DND-41 (cell line): ENCODE measurements at regions not wholly inside any gene's neighbourhood (a gene's known extent, or its start where the extent isn't known, plus 50 kb on each side); places are given as distances from the start of the nearest gene placed in this dataset.
"Not testable (repeated sequence)": the region's sequence is repeated elsewhere in the genome, so short reads cannot be mapped to it uniquely, and the experiment has no call there.

Experiments used
- ATAC-seq: fragments of 200-7000 bp; cut with Tn5 transposase; 3 replicates; pipeline ENCODE4 v1.9.1; 2021; ENCODE audit warnings: low read depth; ENCODE audit not compliant: insufficient read depth
- DNase-seq: peaks from one replicate; pipeline ENCODE4 v3.0.0-alpha.2; 2020
- H2AFZ ChIP-seq: 2 replicates; pipeline ENCODE4 v1.6.0; 2012; ENCODE audit warnings: low read depth, low read length
- H3K27ac ChIP-seq: 2 replicates; pipeline ENCODE4 v1.5.1; 2012; ENCODE audit warnings: low read length, inconsistent platforms
- H3K27me3 ChIP-seq: fragments of 200-600 bp; sonication (generic); 2 replicates; pipeline ENCODE4 v1.6.0; 2012; ENCODE audit warnings: low read length, mild to moderate bottlenecking, inconsistent platforms; ENCODE audit not compliant: insufficient read depth, poor library complexity
- H3K36me3 ChIP-seq: 2 replicates; pipeline ENCODE4 v1.5.1; 2012; ENCODE audit warnings: low read length, inconsistent platforms; ENCODE audit not compliant: insufficient read depth
- H3K4me1 ChIP-seq: 2 replicates; pipeline ENCODE4 v1.5.1; 2012; ENCODE audit warnings: mild to moderate bottlenecking, low read length; ENCODE audit not compliant: insufficient read depth
- H3K4me2 ChIP-seq: 2 replicates; pipeline ENCODE4 v1.6.0; 2012; ENCODE audit warnings: mild to moderate bottlenecking, moderate library complexity, low read length, inconsistent platforms; ENCODE audit not compliant: insufficient read depth
- H3K4me3 ChIP-seq, 2 experiments: fragments of 200-600 bp in 1 of 2; shearing (Covaris generic) in 1 of 2; 2 replicates each; pipeline ENCODE4 v1.5.1; 2012 to 2016; ENCODE audit warnings: inconsistent platforms in 2 of 2, low read length in 2 of 2, mild to moderate bottlenecking in 2 of 2, low read depth in 1 of 2, moderate library complexity in 1 of 2
- H3K79me2 ChIP-seq: 2 replicates; pipeline ENCODE4 v1.6.0; 2012; ENCODE audit warnings: low read length, inconsistent platforms; ENCODE audit not compliant: insufficient read depth
- H3K9ac ChIP-seq: 2 replicates; pipeline ENCODE4 v1.6.0; 2012; ENCODE audit warnings: low read depth, mild to moderate bottlenecking, inconsistent platforms, low read length, moderate library complexity
- H3K9me3 ChIP-seq: 2 replicates; pipeline ENCODE4 v1.5.1; 2012; ENCODE audit warnings: low read length, moderate library complexity, mild to moderate bottlenecking, inconsistent platforms; ENCODE audit not compliant: insufficient read depth, severe bottlenecking
- H4K20me1 ChIP-seq: 2 replicates; pipeline ENCODE4 v1.6.0; 2012; ENCODE audit warnings: low read length; ENCODE audit not compliant: insufficient read depth
- CTCF ChIP-seq: IDR thresholded peaks from 2 replicates; pipeline ENCODE4 v1.5.1; 2012; ENCODE audit warnings: borderline replicate concordance, low read length, moderate library complexity, mild to moderate bottlenecking; ENCODE audit not compliant: poor library complexity, severe bottlenecking; ENCODE audit errors: extremely low read depth
- EZH2 ChIP-seq: IDR thresholded peaks from 3 replicates; pipeline ENCODE4 v1.6.1; 2012; ENCODE audit warnings: borderline replicate concordance, low read depth, mild to moderate bottlenecking, moderate library complexity, low read length, inconsistent platforms; ENCODE audit not compliant: severe bottlenecking

GRCh38 chr14:30069536-30069935 is 141.9 kb upstream of the PRKD1 start:
- Histone ChIP-seq H3K4me3 (no peak overlapping the region), H3K4me1 (no peaks in the 10 kb centered on the region), H3K9ac (no peak overlapping the region), H4K20me1 (no peaks in the 10 kb centered on the region), H2AFZ (no peak overlapping the region), H3K36me3 (no peaks in the 10 kb centered on the region), H3K27ac (no peak overlapping the region), H3K9me3 (peaks cover 2% of the 10 kb centered on the region), H3K27me3 (no peaks in the 10 kb centered on the region), H3K4me2 (no peak overlapping the region), H3K79me2 (no peaks in the 10 kb centered on the region)
- ATAC-seq, result no peak
- no peak for TF ChIP-seq CTCF
- TF ChIP-seq EZH2, result no peak
- DNase-seq, result no peak

GRCh38 chr14:30072454-30072853 is 144.8 kb upstream of the PRKD1 start:
- not testable (repeated sequence) for H3K27me3 ChIP-seq, H3K36me3 ChIP-seq, ATAC-seq, H3K79me2 ChIP-seq, H4K20me1 ChIP-seq, H3K27ac ChIP-seq, H3K9me3 ChIP-seq, DNase-seq, H3K9ac ChIP-seq, H3K4me1 ChIP-seq, H3K4me3 ChIP-seq, H3K4me2 ChIP-seq, H2AFZ ChIP-seq

- H3K36me3 ChIP-seq, result no peaks in the 10 kb centered on the region
- H3K4me2 ChIP-seq, result no peak overlapping the region
- ATAC-seq, result no peak
- H3K27me3 ChIP-seq, result no peaks in the 10 kb centered on the region
- no peak overlapping the region for H3K27ac ChIP-seq
- no peaks in the 10 kb centered on the region for H3K4me1 ChIP-seq
- no peaks in the 10 kb centered on the region for H3K79me2 ChIP-seq
- H4K20me1 ChIP-seq, result no peaks in the 10 kb centered on the region
- no peak overlapping the region for H3K4me3 ChIP-seq
- no peaks in the 10 kb centered on the region for H3K9me3 ChIP-seq
- H2AFZ ChIP-seq, result no peak overlapping the region
- H3K9ac ChIP-seq, result no peak overlapping the region
- no peak for DNase-seq
- TF ChIP-seq CTCF, result no peak
Measured at GRCh38 chr14:30077946-30078345, 150.3 kb upstream of the PRKD1 start.

GRCh38 chr14:30078811-30079402 is 151.3 kb upstream of the PRKD1 start:
- no peak for DNase-seq
- no peaks in the 10 kb centered on the region for H3K9me3 ChIP-seq
- TF ChIP-seq EZH2 (no peak), CTCF (no peak)
- no peaks in the 10 kb centered on the region for H4K20me1 ChIP-seq
- H3K79me2 ChIP-seq, result no peaks in the 10 kb centered on the region
- no peaks in the 10 kb centered on the region for H3K27me3 ChIP-seq
- no peaks in the 10 kb centered on the region for H3K36me3 ChIP-seq
- H3K27ac ChIP-seq, result no peak overlapping the region
- no peaks in the 10 kb centered on the region for H3K4me1 ChIP-seq
- no peak for ATAC-seq
- no peak overlapping the region for H3K9ac ChIP-seq
- no peak overlapping the region for H3K4me2 ChIP-seq
- no peak overlapping the region for H3K4me3 ChIP-seq
- H2AFZ ChIP-seq, result no peak overlapping the region
